Mucosa of descending colon (tissue), 3 donors: ENCODE measurements at regions not wholly inside any gene's neighbourhood (a gene's known extent, or its start where the extent isn't known, plus 50 kb on each side); places are given as distances from the start of the nearest gene placed in this dataset.
"Not testable (repeated sequence)": the region's sequence is repeated elsewhere in the genome, so short reads cannot be mapped to it uniquely, and the experiment has no call there.

Experiments used
- ATAC-seq: fragments of 200-7000 bp; cut with Tn5 transposase; one replicate; pipeline ENCODE4 v1.9.1; 2020; ENCODE audit warnings: mild to moderate bottlenecking, moderate library complexity
- DNase-seq, 3 donors: peaks; one replicate each; pipeline ENCODE4 v3.0.0-alpha.2; 2020
- H3K36me3 ChIP-seq: fragments of 200-600 bp; one replicate; pipeline ENCODE4 v1.8.0; 2021; ENCODE audit warnings: low read depth, mild to moderate bottlenecking
- H3K4me1 ChIP-seq: fragments of 200-600 bp; one replicate; pipeline ENCODE4 v1.8.0; 2021; ENCODE audit warnings: low read depth, mild to moderate bottlenecking
- H3K4me3 ChIP-seq: fragments of 200-600 bp; one replicate; pipeline ENCODE4 v1.8.0; 2021; ENCODE audit warnings: mild to moderate bottlenecking
- H3K9me3 ChIP-seq: fragments of 200-600 bp; one replicate; pipeline ENCODE4 v1.8.0; 2021; ENCODE audit warnings: mild to moderate bottlenecking
- intact Hi-C, 2 donors: fragments of 100-400 bp; cut with DNase I in 1 of 2; cut with micrococcal nuclease in 1 of 2; formaldehyde crosslinking; loops; one replicate each; pipeline versions ENCODE4 v1.11.0 to v1.11.1; 2022; cut with DNase I, micrococcal nuclease
- TF ChIP-seq, protein P1 (sequence below): fragments of 200-600 bp; IDR thresholded peaks from one replicate; pipeline ENCODE4 v1.8.0; 2022; ENCODE audit warnings: antibody characterized with exemption, mild to moderate bottlenecking
- donor health status: DM: no; HTN: no; CAD: no; lungs with moderate emphysema.
- donor health status: DM: no; HTN: no; CAD: no.
- donor health status: DM: no; HTN: yes; CAD: no.

DNA sequence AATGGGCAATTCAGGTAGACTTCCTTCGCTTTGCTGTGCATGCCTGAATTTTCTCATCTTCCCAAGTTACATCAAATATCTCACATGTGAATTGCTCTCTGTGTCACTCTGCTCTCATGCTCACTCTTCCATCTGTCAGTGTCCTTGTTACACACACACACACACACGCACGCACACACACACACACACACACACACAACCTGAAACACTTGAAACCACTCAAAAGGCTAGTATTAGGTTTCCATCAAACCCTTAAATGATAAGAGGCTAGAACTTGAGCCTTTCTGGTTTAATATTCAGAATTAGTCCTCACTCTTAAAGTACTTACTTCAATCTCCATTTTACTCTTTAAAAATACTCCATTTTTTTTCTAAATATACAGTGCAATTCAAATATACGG, 282.4 kb downstream of the C11orf87 start:
- DNase-seq = no peak
- intact Hi-C loops = no loop called here

DNA sequence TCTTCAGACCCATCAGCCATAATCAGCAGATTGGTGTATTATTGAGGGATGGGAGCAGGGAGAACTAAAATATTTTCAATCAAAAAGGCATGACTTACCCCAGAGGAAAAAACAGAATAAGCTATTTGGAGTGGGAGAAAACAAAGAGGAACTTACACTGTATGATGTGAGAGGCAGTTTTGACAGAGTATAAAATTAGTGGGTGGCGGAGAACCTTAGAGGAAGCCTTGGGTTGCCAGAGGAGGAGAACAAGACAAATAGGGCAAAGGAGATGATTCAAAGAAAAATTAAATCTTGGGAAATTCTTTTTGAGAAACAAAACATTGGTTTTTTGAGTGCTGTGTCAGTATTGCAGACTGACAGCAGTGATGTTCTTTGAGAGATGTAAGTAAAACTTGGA, 285.0 kb downstream of the C11orf87 start:
- Histone ChIP-seq H3K4me3 (no peak overlapping the region), H3K36me3 (no peaks in the 10 kb centered on the region), H3K4me1 (no peaks in the 10 kb centered on the region), H3K9me3 (no peaks in the 10 kb centered on the region)
- ATAC-seq (no peak), DNase-seq (no peak)
- TF ChIP-seq, protein P1, sequence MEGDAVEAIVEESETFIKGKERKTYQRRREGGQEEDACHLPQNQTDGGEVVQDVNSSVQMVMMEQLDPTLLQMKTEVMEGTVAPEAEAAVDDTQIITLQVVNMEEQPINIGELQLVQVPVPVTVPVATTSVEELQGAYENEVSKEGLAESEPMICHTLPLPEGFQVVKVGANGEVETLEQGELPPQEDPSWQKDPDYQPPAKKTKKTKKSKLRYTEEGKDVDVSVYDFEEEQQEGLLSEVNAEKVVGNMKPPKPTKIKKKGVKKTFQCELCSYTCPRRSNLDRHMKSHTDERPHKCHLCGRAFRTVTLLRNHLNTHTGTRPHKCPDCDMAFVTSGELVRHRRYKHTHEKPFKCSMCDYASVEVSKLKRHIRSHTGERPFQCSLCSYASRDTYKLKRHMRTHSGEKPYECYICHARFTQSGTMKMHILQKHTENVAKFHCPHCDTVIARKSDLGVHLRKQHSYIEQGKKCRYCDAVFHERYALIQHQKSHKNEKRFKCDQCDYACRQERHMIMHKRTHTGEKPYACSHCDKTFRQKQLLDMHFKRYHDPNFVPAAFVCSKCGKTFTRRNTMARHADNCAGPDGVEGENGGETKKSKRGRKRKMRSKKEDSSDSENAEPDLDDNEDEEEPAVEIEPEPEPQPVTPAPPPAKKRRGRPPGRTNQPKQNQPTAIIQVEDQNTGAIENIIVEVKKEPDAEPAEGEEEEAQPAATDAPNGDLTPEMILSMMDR = no peak
- intact Hi-C loops = no loop called here

More for the DNA sequence above, 282.4 kb downstream of the C11orf87 start:
- Histone ChIP-seq H3K4me3 (no peak overlapping the region), H3K4me1 (no peaks in the 10 kb centered on the region), H3K9me3 (no peaks in the 10 kb centered on the region), H3K36me3 (no peaks in the 10 kb centered on the region)
- ATAC-seq = no peak
- TF ChIP-seq, protein P1 = no peak

DNA sequence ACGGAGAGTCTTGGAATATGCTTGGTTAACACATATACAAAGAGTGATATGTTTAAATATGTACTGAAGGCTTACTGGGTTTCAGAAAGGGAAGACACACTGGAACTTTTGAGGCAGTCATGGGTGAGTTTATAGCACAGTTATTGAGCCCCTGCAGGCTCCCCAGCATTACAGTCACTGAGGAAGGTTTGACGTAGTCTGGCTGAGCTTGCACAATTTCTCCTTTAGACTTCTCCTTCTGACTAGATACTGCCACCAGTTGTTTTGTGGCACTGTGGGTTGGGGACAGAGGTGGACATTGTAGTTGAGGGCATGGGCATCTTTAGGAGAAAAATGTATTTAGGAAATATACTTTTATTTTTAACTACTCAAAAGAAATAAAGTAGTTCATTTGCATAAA, 285.4 kb downstream of the C11orf87 start:
- Histone ChIP-seq H3K4me1 (no peaks in the 10 kb centered on the region), H3K4me3 (no peak overlapping the region), H3K9me3 (no peaks in the 10 kb centered on the region), H3K36me3 (no peaks in the 10 kb centered on the region)
- intact Hi-C loops = no loop called here
- DNase-seq (no peak), ATAC-seq (no peak)
- TF ChIP-seq, protein P1 = no peak

DNA sequence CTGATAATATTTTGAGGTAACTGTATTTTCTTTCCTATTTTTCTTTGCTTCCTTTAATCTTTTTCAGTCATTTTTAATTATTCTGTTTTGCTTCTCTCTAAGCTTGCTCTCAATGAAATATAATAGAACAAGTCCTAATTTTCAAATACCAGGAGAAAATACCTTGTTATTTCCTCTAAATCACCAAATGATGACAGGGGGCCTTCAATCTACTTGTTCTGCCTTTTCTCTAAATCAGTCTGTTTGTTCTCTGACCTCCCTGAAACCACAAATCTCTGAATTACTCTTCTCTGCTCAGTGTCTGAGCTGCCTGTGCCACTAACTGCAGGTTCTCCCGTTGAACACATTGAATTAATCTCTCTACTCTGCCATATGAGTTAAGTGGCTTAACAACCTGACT, 286.2 kb downstream of the C11orf87 start:
- intact Hi-C loops = no loop called here
- ATAC-seq = no peak
- Histone ChIP-seq H3K36me3 (no peaks in the 10 kb centered on the region), H3K9me3 (no peaks in the 10 kb centered on the region), H3K4me3 (no peak overlapping the region), H3K4me1 (no peaks in the 10 kb centered on the region)
- TF ChIP-seq, protein P1 = no peak
- no peak for DNase-seq

DNA sequence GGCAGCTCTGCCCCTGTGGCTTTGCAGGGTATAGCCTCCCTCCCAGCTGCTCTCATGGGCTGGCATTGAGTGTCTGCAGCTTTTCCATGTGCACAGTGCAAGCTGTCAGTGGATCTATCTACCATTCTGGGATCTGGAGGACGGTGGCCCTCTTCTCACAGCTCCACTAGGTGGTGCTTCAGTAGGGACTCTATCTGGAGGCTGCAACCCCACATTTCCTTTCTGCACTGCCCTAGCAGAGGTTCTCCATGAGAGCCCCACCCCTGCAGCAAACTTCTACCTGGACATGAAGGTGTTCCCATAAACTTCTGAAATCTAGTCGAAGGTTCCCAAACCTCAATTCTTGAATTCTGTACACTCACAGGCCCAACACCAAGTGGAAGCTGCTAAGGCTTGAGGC, 292.5 kb downstream of the C11orf87 start:
- H3K36me3 ChIP-seq, intact Hi-C loops, DNase-seq, H3K9me3 ChIP-seq, ATAC-seq, H3K4me3 ChIP-seq, H3K4me1 ChIP-seq: not testable (repeated sequence)

DNA sequence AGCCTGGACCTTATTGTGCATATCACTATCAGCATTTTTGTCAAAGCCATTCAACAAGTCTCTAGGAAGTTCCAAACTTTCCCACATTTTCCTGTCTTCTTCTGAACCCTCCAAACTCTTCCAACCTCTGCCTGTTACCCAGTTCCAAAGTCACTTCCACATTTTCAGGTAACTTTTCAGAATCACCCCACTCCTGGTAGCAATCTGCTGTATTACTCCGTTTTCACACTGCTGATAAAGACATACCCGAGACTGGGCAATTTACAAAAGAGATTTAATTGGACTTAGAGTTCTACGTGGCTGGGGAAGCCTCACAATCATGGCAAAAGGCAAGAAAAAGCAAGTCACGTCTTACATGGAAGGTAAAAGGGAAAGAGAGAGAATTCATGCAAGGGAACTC, 293.4 kb downstream of the C11orf87 start:
- intact Hi-C loops, H3K36me3 ChIP-seq, DNase-seq, H3K4me3 ChIP-seq, H3K4me1 ChIP-seq, ATAC-seq, H3K9me3 ChIP-seq: not testable (repeated sequence)

DNA sequence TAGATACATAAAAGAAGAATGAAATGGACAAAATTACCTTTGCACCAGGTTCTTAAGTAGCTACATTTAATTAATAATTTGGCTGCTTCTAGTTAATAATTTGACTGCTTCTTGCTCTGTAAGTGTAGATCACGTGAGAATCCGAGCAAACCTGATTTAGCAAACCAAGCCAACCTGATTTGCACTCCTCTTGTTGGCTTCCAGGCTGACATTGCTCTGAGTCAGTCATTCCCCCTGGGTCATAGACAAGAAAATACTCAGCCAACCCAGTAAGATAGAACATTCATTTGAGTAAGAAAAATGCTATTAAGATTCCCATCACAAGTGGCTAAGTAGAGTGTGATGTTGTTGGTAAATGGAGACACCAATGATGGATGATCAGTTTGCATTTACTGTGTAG, 304.1 kb downstream of the C11orf87 start:
- DNase-seq (no peak), ATAC-seq (no peak)
- H3K9me3 ChIP-seq = no peaks in the 10 kb centered on the region
- no peak overlapping the region for H3K4me3 ChIP-seq
- no peaks in the 10 kb centered on the region for H3K36me3 ChIP-seq
- H3K4me1 ChIP-seq = peaks cover 18% of the 10 kb centered on the region
- TF ChIP-seq, protein P1 = no peak
- intact Hi-C loops = no loop called here
